ENCODE measurements at regions not wholly inside any gene's neighbourhood (a gene's known extent, or its start where the extent isn't known, plus 50 kb on each side); places are given as distances from the start of the nearest gene placed in this dataset.

DNA sequence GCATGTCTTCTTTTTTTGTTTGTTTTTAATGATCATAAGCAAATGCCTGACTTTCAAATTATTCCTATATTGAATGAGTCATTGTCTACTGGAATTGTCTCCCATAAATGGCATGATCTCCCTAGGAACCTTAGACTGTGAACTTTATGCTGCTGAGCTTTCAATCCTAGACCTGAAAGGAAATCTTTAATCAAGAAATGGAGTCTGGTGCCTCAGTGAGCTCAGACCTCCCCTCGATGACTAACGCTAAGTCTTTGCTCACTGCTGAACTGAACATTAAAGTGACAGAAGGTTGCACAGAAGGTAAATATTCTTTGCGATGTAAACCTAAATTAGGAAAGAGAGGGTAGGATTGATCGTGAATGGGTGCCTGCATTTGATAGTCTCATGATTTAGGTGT is 745.2 kb upstream of the WWC1 start:
- TF ChIP-seq ZNF8 (CRISPR knock-in tag; IDR thresholded peaks at IDR 0.05) (no peak), SNAI2 (CRISPR knock-in tag; IDR thresholded peaks at IDR 0.05) (no peak), ZFP3 (CRISPR knock-in tag; IDR thresholded peaks at IDR 0.05) (no peak), ZNF565 (CRISPR knock-in tag; conservative IDR thresholded peaks at IDR 0.05; ENCODE audit: low read depth) (no peak), BACH2 (CRISPR knock-in tag; IDR thresholded peaks at IDR 0.05; ENCODE audit: borderline replicate concordance) (no peak), PPARA (CRISPR knock-in tag; IDR thresholded peaks at IDR 0.05; ENCODE audit: borderline replicate concordance) (no peak), ARNTL (CRISPR knock-in tag; IDR thresholded peaks at IDR 0.05; ENCODE audit: borderline replicate concordance, low read depth) (no peak)
- TF ChIP-seq, protein P1, sequence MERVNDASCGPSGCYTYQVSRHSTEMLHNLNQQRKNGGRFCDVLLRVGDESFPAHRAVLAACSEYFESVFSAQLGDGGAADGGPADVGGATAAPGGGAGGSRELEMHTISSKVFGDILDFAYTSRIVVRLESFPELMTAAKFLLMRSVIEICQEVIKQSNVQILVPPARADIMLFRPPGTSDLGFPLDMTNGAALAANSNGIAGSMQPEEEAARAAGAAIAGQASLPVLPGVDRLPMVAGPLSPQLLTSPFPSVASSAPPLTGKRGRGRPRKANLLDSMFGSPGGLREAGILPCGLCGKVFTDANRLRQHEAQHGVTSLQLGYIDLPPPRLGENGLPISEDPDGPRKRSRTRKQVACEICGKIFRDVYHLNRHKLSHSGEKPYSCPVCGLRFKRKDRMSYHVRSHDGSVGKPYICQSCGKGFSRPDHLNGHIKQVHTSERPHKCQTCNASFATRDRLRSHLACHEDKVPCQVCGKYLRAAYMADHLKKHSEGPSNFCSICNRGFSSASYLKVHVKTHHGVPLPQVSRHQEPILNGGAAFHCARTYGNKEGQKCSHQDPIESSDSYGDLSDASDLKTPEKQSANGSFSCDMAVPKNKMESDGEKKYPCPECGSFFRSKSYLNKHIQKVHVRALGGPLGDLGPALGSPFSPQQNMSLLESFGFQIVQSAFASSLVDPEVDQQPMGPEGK (CRISPR knock-in tag; IDR thresholded peaks at IDR 0.05; ENCODE audit: borderline replicate concordance), result no peak
- TF ChIP-seq, protein P2, sequence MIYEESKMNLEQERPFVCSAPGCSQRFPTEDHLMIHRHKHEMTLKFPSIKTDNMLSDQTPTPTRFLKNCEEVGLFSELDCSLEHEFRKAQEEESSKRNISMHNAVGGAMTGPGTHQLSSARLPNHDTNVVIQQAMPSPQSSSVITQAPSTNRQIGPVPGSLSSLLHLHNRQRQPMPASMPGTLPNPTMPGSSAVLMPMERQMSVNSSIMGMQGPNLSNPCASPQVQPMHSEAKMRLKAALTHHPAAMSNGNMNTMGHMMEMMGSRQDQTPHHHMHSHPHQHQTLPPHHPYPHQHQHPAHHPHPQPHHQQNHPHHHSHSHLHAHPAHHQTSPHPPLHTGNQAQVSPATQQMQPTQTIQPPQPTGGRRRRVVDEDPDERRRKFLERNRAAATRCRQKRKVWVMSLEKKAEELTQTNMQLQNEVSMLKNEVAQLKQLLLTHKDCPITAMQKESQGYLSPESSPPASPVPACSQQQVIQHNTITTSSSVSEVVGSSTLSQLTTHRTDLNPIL (CRISPR knock-in tag; IDR thresholded peaks at IDR 0.05; ENCODE audit: low read depth), result no peak

Measured in SK-N-SH treated with all-trans-retinoic acid at 6 μM for 48 hours (cell line).